ENCODE measurements at regions not wholly inside any gene's neighbourhood (a gene's known extent, or its start where the extent isn't known, plus 50 kb on each side); places are given as distances from the start of the nearest gene placed in this dataset.

DNA sequence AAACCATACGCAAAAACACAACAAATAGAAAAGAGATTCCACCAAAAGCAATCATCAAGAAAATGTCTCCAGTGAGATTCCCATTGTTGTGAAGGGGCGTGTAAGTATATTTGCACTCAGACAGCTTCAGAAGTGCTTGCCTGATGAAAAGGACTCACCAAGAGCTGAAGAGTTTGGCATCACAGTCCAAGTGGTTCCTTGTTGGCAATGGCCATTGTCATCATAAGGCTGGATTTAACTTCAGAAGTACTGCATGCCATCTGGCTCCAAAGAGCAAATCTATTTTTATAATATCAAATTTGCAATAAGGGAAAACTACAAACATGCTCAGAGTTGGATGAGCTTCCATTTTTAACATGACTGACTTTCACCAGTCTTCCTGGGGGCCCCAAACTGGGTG is 505.3 kb upstream of the NR2F2 start:
- Histone ChIP-seq H3K36me3 (no peaks in the 10 kb centered on the region), H3K9me3 (no peaks in the 10 kb centered on the region), H3K4me3 (no peak overlapping the region), H3K27ac (no peak overlapping the region), H3K27me3 (no peaks in the 10 kb centered on the region), H3K4me1 (no peaks in the 10 kb centered on the region)
- DNase-seq (ENCODE audit: low spot score in 2 of 2), result no peak
- intact Hi-C loops (cut with DNase I; ENCODE audit: low total_unique reads), result no loop called here
- no peak for TF ChIP-seq CTCF (IDR thresholded peaks at IDR 0.05)

DNA sequence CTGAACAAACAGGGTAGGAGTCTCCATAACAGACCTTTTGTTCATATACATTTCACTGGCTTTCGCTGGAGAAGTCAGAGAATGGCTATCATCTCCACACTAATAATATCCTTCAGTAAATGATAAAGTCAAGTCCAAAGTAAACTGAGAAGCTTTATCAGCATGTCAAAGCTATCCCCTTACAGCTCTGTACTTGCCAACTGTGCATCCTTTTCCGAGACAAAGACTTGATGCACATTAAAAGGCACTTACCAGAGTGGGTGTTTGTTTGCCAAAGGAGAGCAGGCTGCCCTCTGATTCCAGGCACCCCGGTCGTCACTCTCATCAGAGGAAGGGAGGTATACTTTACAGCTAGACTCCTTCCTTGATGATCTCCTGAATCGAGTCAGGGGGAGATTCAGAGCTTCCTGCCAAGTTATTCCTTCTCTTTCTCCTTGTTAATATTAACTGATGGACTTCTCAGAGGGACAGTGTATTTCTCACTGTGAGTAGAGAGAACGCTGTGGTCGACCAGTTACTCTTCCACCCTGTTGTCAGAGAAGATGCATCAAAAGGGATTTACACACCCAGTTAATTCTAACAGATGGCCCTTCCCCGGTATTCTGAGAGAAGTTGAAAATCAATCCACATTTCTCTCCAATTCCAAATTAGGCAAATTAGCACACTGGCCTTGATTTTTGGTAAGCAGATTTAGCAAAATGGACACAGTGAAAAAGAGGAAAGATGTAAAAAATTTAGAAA is 504.7 kb upstream of the NR2F2 start:
- Histone ChIP-seq H3K4me1 (no peaks in the 10 kb centered on the region), H3K36me3 (no peaks in the 10 kb centered on the region), H3K4me3 (no peak overlapping the region), H3K27me3 (no peaks in the 10 kb centered on the region), H3K27ac (no peak overlapping the region), H3K9me3 (no peaks in the 10 kb centered on the region)
- DNase-seq (ENCODE audit: low spot score in 2 of 2), result no peak
- no peak for TF ChIP-seq POLR2A (IDR thresholded peaks at IDR 0.05)
- no peak for TF ChIP-seq POLR2AphosphoS5 (IDR thresholded peaks at IDR 0.05)
- intact Hi-C loops (cut with DNase I; ENCODE audit: low total_unique reads), result no loop called here

GRCh38 chr15:95826412-95827195 is 503.9 kb upstream of the NR2F2 start:
- no peak for TF ChIP-seq POLR2A (IDR thresholded peaks at IDR 0.05)
- TF ChIP-seq CTCF (IDR thresholded peaks at IDR 0.05), result peak in 1 of 3 donors; percentile 11
- Histone ChIP-seq H3K4me1 (no peaks in the 10 kb centered on the region), H3K27me3 (no peaks in the 10 kb centered on the region), H3K27ac (no peak overlapping the region), H3K4me3 (no peak overlapping the region), H3K9me3 (no peaks in the 10 kb centered on the region), H3K36me3 (no peaks in the 10 kb centered on the region)
- intact Hi-C loops (cut with DNase I; ENCODE audit: low total_unique reads), result no loop called here
- DNase-seq (ENCODE audit: low spot score in 2 of 2), result no peak

- intact Hi-C loops (cut with DNase I; ENCODE audit: low total_unique reads), result no loop called here
- no peak for DNase-seq (ENCODE audit: low spot score in 2 of 2)
- no peaks in the 10 kb centered on the region for H3K36me3 ChIP-seq
- no peaks in the 10 kb centered on the region for H3K4me1 ChIP-seq
- TF ChIP-seq POLR2A (IDR thresholded peaks at IDR 0.05) (no peak), POLR2AphosphoS5 (IDR thresholded peaks at IDR 0.05) (no peak), CTCF (IDR thresholded peaks at IDR 0.05) (no peak)
- no peaks in the 10 kb centered on the region for H3K27me3 ChIP-seq
- no peaks in the 10 kb centered on the region for H3K9me3 ChIP-seq
- no peak overlapping the region for H3K4me3 ChIP-seq
- H3K27ac ChIP-seq, result no peak overlapping the region
Measured at GRCh38 chr15:95829062-95829461, 501.4 kb upstream of the NR2F2 start.

DNA sequence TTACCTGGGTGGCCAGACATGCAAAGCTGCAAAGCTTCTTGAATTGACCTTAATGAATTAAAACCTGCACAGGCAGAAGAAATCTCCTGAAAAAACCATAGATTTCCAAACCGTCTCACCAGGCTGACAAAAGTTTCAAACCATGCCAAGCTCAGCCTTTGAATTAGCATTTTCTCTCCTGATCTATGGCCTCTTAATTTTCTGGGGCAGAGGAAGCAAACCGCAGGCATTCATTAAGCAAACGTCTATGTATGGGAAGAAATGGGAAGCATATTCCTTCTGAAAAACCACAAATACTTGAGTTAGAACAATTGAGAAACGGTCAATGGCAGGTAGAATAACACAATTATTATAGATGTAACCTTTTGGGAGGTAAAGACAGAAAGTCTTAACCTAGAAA is 500.2 kb upstream of the NR2F2 start:
- Histone ChIP-seq H3K4me3 (no peak overlapping the region), H3K9me3 (no peaks in the 10 kb centered on the region), H3K27ac (no peak overlapping the region), H3K36me3 (no peaks in the 10 kb centered on the region), H3K4me1 (no peaks in the 10 kb centered on the region), H3K27me3 (no peaks in the 10 kb centered on the region)
- TF ChIP-seq POLR2A (IDR thresholded peaks at IDR 0.05) (no peak), CTCF (IDR thresholded peaks at IDR 0.05) (no peak), POLR2AphosphoS5 (IDR thresholded peaks at IDR 0.05) (no peak)
- intact Hi-C loops (cut with DNase I; ENCODE audit: low total_unique reads), result no loop called here
- DNase-seq (ENCODE audit: low spot score in 2 of 2), result no peak
